GM19455 (cell line): ENCODE measurements at regions not wholly inside any gene's neighbourhood (a gene's known extent, or its start where the extent isn't known, plus 50 kb on each side); places are given as distances from the start of the nearest gene placed in this dataset.
"Not testable (repeated sequence)": the region's sequence is repeated elsewhere in the genome, so short reads cannot be mapped to it uniquely, and the experiment has no call there.

Source experiments
- ATAC-seq: cut with Tn5 transposase; IDR thresholded peaks from one replicate; pipeline ENCODE4 v1.9.1; 2021; ENCODE audit not compliant: unreplicated experiment

GRCh38 chr7:79965946-79966345, 168.7 kb upstream of the GNAI1 start:
- no peak for ATAC-seq

DNA sequence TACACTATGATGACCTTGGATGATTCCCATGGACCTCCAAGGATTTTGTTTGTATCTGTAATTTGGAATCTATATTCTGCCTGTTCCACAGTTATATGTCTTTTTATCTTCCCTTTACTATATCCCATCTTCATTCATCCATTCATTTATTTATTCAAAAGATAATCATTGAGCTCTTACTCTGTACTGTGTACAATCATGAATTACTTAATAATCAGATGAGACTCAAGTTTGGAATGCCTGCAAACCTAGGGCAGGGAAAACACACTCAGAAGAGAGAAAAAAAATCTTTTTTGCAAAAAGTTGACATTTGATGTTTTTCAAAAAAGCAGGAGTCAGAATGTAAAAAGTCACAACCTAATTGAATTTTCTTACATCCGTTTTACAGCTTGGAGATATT, 170.2 kb upstream of the GNAI1 start:
- ATAC-seq = no peak

DNA sequence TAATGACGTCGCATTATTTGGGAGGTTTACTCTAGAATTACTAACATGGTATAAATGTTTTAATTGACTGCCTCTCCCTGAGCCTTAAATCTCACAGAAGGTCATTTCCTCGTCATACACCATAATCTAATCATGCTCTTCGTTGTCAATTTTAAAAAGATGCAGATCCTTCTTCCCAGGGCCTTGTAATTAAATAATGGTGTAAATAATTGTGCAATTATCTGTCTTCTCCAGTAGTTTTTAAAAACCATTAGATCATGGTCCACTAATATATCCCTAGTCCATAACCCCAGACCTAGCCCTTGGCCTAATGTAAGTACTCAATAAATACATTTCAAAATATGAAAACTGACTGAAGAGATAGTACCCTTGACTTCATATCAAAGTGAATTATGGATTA, 181.5 kb upstream of the GNAI1 start:
- no peak for ATAC-seq

DNA sequence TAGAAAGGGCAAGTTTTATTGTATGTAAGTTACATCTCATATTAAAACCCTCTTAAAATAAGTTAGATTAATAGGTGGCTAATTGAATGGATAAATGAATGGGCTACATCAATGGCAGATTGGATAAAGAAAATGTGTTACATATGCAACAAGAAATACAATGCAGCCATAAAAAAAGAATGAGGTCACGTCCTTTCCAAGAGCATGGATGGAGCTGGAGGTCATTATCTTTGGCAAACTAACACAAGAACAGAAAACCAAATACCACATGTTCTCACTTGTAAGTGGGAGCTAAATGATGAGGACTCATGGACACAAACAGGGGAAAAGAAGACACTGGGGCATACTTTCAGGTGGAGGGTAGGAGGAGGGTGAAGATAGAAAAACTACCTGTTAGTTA, 182.2 kb upstream of the GNAI1 start:
- no peak for ATAC-seq

GRCh38 chr7:79951415-79951814, 183.2 kb upstream of the GNAI1 start:
- no peak for ATAC-seq

DNA sequence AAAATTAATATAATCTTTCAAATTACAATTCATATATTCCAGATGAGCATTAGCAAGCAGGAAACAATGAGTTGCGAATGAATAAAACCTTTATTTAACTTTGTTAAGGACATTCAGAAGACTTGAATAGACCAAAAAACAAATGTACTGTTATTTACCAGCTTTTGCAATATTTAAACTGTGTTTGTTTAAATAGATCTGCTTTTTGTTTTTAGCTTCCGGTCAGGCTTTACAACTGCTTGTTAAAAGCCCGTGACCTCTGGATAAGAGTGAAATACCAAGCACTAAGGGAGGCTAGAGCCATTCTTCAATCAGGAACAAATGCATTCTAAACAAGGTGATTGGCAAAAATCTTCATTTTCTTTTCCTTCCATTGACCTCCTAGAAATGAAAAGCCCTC, 184.9 kb upstream of the GNAI1 start:
- no peak for ATAC-seq

DNA sequence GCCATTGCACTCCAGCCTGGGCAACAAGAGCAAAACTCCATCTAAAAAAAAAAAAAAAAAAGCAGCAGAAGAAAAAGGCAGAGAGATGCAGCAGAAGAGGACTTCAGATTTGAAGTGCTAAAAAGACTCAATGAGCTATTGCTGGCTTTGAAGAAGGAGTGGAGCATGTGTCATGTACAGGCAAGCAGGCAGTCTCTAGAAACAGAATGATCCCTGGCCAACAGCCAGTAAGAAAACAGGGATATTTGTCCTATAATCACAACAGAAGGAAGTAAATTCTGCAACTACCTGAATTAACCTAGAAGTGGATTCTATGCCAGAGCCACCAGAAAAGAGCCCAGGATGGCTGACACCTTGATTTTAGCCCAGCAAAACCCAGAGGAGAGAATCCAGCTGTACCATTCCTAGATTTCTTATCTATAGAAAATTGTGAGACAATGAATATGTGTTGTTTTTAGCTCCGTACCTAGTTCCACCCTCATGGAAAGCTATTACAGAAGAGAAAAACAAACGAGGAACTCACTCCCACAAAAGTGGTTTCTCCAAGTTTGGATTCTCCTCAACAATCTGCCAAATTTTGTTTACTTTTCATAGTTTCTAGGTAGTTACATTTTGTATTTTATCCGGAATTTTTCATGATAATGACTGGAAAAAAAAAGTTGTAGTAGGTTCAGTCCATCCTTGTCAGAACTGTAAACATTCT, 198.2 kb upstream of the GNAI1 start:
- ATAC-seq = no peak

DNA sequence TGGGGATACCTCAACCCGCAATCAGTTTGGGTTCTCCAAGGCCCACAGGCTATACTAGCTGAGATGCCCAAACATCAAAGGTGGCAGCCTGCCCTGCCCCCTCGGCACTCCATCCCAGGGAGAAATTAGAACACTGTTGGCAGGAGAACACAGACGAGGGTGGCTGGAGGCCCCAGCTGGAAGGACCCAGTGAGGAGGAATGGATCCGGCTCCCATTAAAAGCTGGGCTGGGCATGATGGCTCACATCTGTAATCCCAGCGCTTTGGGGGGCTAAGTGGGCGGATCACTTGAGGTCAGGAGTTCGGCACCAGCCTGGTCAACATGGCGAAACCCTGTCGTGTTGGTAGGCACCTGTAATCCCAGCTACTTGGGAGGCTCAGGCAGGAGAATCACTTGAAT, 199.9 kb upstream of the GNAI1 start:
- ATAC-seq = no peak

DNA sequence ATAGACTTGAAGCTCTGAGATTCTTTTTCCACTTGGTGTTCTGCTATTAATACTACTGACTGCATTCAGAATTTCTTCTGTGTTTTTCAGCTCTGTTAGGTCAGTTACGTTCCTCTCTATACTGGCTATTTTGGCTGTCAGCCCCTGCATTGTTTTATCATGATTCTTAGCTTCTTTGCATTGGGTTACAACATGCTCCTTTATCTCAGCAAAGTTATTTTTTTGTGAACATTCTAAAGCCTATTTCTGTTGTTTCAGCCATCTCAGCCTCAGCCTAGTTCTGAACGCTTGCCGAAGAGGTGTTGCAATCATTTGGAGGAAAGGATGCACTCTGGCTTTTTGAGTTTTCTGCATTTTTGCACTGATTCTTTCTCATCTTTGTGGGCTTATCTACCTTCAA, 201.5 kb upstream of the GNAI1 start:
- no peak for ATAC-seq

- ATAC-seq = no peak
Observed at GRCh38 chr7:79930604-79931003, 204.0 kb upstream of the GNAI1 start.

GRCh38 chr7:79927116-79927515, 207.5 kb upstream of the GNAI1 start:
- no peak for ATAC-seq

DNA sequence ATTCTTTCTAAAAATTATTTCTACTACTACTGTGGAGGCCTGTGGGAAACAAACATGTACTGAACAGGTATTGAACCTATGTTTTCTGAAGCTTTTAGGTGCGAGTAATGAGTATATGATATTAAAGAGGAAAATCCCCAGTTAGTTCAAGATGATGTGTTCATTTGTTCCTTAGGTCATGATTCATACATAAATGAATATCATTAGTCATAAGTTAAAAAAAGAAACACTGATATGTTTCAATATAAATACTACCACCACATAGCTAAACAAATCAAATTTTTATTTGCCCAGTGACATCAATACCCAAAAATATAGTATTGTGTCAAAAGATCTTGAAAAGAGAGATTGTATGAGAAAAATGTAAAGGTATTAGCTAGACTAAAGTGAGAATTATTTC, 210.7 kb upstream of the GNAI1 start:
- no peak for ATAC-seq

DNA sequence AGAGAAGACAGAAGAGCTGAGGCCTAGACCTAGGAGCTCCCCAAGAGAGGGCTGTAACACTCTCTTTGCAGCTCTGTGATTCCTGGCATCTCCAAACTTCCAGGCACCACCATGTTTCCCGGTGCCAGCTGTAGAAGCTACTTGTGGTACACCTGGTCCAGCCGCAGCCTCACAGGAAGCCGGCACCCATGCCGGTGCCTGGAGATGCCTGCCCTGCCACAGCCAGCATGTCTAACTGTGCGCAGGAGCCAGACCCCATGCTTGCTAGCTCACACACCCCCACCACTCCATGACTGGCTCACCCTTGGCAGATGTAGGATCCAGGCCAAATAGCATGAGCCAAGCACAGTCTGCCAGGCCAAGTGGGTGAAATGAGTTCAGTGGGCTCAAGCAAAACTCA, 211.7 kb upstream of the GNAI1 start:
- ATAC-seq = no peak

GRCh38 chr7:79921976-79922375, 212.7 kb upstream of the GNAI1 start:
- no peak for ATAC-seq

GRCh38 chr7:79918632-79919031, 216.0 kb upstream of the GNAI1 start:
- not testable (repeated sequence) for ATAC-seq

- ATAC-seq = not testable (repeated sequence)
Observed at GRCh38 chr7:79915346-79915745, 219.3 kb upstream of the GNAI1 start.

DNA sequence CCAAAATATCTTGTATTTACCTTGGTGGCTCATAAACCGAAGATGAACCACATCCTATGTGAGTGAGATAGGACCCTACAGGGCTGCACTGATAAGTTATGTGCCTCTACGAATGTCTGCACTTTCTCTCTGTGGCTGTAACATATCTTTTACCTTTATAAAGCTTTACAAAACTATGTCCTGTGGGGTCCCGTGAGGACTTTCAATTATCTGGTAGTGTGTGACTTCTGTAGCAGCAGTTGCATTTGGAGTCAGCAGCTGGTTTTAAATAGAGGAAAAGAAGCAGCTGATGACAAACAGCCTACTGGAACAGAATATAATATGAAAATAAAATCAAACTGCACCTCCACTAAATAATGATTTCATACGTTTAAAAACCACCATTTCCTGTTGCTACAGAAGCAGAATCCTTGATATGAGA, 222.4 kb upstream of the GNAI1 start:
- ATAC-seq = no peak

DNA sequence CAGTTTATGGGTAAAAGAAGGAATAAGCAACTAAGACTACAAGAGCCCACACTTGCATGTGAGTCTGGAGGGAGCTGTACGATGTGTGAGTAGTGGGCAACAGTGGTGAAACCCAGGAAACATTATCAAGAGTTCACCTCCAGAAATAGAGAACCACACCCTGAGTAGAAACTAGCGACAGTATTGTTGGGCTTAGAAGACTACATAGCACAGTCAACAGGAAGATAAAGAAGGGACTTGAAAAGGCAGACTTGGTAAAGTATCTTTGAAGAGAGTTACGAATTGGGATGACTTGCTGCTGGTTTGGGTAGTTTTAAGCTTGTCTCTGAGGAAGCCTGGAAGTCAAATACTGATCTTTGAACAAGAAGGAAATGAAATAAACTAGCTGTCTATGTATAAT, 223.2 kb upstream of the GNAI1 start:
- ATAC-seq = no peak

DNA sequence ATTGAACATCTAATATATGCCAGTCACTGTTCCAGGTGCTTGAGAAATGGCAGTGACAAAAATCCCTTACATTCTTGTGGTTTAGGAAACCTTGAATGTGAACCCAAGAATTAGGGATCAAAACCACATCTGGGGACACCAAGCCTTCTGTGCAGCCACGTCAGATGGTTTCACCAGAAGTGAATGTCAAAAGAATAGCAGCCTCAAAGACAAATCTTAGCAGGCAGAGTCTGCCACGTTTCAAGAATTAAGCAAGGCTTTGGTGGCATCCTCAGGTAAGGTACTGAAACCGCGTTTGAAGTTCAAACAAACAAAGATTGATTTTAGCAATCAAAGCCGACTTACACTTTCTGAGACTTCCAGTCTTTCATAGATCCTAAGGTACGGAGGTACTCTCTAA, 225.5 kb upstream of the GNAI1 start:
- no peak for ATAC-seq

- no peak for ATAC-seq
Observed at GRCh38 chr7:79897166-79897565, 237.5 kb upstream of the GNAI1 start.

DNA sequence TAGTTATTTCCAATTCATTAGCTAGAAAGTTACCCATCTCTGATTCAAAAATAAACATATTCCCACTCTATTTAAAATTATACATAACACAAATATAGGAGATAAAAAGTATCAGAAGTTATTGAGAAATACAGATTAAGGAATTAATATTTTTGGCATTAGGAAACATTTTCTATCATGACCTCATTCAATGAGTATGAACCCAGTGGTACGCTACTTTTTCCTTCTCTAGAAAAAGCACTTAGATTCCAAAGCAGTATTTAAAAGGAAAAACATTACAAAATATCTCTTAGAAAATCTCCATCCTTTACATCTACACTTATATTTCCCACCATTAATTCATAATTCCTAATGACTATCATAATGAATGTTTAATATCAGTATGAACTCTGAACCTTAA, 240.6 kb upstream of the GNAI1 start:
- ATAC-seq = no peak

DNA sequence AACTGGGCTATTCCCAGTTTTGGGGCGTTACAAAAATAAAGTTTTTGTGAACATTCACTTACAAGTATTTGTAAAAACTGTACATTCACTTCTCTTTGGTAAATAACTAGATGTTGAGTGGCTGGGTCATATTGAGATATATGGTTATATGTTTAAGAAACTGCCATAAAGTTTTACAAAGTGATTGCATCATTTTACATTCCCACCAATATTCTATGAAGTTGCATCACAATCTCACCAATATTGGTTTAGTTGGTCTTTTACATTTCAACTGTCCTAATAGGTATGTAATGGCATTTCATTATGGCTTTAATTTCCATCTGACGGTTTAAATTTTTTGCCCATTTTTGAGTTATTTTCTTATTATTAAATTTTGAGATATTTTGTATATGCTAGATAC, 251.7 kb upstream of the GNAI1 start:
- ATAC-seq = no peak

GRCh38 chr7:79880312-79880711, 254.3 kb upstream of the GNAI1 start:
- no peak for ATAC-seq
